ENCODE measurements at regions not wholly inside any gene's neighbourhood (a gene's known extent, or its start where the extent isn't known, plus 50 kb on each side); places are given as distances from the start of the nearest gene placed in this dataset.

DNA sequence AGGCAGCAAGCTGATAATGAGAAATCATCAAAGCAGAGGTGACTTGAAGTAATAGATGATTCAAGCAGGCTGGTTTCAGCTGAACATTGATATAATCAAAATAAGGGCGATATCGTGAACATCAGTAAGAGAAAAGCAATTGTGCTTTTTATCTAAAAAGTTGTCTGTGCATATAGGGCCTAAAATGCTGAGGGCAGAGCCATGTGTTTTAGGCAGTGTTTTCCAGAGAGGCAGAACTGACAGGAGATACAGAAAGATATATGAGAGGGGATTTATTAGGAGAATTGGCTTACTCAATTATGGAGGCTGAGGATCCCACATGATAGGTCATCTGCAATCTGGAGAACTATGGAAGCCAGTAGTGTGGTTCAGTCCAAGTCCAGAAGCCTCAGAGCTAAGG is 136.5 kb upstream of the NPY2R start:
- in situ Hi-C loops (cut with HindIII; ENCODE audit: low pct_ligation_motif_present, low pct_unique_long_range_greater_than_20kb, low sequenced_read_pairs) = no loop called here
- DNase-seq = no peak

DNA sequence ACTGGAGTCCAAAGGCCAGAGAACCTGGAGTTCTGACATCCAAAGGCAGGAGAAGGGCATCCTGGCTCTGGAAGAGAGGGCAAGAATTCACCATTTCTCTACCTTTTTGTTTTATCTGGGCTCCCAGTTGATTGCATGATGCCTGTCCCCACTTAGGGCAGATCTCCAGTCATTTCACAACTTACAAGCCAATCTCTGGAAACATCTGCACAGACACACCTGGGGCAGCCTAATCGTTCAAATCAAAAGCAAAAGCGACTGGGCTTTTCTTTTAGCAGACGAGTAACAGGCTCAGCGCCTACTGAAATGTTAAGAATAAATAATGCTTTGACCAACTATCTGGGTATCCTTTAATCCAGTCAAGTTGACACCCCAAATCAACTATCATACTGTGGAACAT is 136.0 kb upstream of the NPY2R start:
- no peak for DNase-seq
- in situ Hi-C loops (cut with HindIII; ENCODE audit: low pct_ligation_motif_present, low pct_unique_long_range_greater_than_20kb, low sequenced_read_pairs) = no loop called here

DNA sequence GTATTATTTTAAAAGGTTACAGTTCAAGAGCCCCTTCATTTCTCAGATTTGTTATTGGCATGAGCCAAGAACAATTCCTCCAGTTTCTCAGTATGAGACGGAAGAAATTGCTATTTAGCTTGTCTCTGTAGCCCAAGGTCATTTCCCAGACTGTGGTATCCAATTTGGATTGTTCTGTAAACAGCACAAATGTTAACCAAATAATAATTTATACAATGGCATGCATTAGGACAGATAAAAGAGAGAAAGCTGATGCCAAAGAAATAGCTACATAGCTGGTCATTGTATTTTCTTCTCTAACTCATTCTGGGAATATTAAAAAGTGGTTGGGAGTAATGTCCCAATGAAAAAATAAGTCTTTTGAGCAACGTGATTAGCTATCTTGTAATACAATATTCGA is 134.6 kb upstream of the NPY2R start:
- no peak for DNase-seq
- in situ Hi-C loops (cut with HindIII; ENCODE audit: low pct_ligation_motif_present, low pct_unique_long_range_greater_than_20kb, low sequenced_read_pairs) = no loop called here

DNA sequence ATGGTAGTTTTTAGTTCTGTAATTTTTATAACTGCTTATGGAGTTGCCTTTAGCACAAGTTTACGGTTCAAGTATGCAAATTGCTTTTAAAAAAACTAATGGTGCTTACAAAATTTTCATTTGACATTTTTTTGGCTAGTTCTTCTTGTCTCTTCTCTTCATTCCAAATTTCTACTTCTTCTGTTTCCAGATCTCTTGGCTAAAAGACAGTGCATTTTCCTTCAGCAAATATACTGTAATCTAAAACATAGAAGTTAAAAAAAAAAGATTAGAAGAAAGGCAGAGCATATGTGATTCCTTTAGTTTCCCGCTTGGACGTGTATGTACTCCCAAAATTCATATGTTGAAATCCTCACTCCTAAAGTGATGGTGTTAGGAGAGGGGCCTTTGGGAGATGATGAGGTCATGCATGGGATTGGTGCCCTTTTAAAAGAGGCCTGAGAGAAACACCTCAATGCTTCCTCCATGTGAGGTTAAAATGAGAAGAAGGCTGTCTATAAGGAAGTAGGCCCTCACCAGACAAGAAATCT is 132.1 kb upstream of the NPY2R start:
- DNase-seq = no peak
- in situ Hi-C loops (cut with HindIII; ENCODE audit: low pct_ligation_motif_present, low pct_unique_long_range_greater_than_20kb, low sequenced_read_pairs) = no loop called here

DNA sequence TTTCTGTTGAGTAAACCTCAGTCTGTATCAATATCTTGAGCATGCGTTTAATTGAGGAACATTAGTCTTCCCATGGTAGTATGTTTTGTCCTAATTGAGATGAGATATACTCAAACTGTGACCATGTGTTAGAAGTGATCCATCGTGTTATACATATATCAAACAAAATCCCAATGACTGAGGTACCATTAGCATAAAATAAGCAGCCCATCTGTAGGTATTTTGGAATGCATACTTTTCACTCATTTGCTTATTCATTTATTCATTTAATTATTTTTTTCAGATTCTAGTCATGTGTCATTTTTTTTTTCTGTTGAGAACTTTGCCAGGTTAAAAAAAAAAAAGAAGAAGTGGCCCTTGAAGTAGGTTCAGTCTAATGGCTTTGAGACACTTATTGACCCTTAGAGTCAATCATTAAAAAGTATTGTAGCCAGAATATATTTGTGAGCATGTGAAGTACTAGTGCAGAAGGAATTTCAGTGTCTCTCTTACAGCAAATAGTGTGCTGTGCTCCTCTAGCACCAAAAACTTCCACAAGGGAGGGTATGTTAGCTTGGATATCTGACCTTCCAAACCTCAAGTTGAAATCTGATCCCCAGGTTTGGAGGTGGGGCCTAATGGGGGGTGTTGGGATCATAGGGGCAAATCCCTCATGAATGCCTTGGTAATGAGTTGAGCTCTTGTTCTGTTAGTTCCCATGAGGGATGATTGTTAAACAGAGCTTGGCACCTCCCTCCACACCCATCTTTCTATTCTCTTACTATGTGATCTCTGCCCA is 130.8 kb upstream of the NPY2R start:
- in situ Hi-C loops (cut with HindIII; ENCODE audit: low pct_ligation_motif_present, low pct_unique_long_range_greater_than_20kb, low sequenced_read_pairs) = no loop called here
- DNase-seq = no peak

DNA sequence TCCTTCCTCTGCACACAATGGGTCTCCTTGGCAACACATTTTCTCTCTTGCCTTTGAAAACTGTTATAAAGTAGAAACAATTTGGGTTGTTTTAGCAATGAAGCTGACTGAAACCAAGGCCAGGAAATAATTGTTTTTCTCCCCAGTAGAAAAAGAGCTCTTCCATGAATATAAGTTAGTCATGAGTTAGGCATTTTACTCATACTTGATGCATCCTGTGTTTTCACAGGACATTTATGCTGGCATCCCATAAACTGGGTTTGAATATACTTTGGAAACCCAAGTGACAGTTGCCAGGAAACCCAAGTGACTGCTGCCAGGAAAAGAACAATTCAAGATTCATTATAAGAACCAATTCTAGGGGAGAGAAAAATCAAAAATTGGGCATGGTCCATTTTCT is 128.6 kb upstream of the NPY2R start:
- in situ Hi-C loops (cut with HindIII; ENCODE audit: low pct_ligation_motif_present, low pct_unique_long_range_greater_than_20kb, low sequenced_read_pairs) = no loop called here
- no peak for DNase-seq

DNA sequence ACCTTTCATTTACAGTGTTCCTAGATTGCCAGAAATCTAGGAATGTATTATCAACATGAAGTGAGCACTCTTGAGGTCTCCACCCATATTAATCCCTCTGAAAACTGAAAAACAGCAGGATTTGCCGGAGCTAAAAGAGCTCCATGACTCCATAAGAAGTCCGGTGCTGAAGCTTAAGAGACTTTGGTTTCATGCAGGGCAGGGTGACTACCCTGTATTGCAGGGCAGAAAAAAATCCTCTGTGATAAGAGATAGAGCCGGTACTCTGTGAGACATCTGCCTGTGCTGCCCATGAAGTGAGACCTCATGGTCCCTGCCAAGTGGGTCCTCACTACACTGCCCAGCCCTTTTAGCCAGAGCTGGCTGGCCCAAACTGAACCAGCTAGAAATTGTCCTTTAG is 127.2 kb upstream of the NPY2R start:
- in situ Hi-C loops (cut with HindIII; ENCODE audit: low pct_ligation_motif_present, low pct_unique_long_range_greater_than_20kb, low sequenced_read_pairs) = no loop called here
- DNase-seq = no peak

DNA sequence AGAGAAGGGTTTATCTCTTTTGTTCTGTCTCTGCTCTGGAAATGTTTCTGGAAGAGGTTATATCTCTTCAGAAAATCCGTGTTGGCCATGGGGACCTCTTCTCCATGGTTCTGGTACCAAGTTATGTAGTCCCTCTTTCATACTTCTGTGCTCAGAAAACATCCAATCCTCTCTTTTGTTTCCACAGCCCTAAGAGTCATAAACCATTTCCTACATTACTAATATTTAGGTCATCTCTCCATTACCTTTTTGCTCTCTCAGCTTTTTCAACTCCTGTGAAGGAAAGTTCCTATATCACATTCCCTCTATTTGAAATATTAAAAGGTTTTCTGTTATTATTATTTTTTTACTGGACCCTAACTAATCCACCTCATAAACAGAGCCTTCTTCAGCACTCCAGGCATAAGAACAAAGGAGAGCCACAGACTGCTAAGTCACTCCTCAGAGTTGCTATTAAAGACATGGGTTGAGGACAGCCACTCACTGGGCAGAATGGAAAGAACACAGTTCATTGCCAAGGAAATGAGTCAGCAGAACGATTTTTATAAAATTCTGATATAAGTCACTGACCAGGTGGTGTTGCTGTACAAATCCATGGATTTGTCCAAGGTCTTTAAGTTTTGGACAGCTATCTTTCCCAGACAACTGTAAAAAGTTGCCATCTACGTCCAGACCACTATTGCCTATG is 122.4 kb upstream of the NPY2R start:
- no peak for DNase-seq
- in situ Hi-C loops (cut with HindIII; ENCODE audit: low pct_ligation_motif_present, low pct_unique_long_range_greater_than_20kb, low sequenced_read_pairs) = no loop called here

DNA sequence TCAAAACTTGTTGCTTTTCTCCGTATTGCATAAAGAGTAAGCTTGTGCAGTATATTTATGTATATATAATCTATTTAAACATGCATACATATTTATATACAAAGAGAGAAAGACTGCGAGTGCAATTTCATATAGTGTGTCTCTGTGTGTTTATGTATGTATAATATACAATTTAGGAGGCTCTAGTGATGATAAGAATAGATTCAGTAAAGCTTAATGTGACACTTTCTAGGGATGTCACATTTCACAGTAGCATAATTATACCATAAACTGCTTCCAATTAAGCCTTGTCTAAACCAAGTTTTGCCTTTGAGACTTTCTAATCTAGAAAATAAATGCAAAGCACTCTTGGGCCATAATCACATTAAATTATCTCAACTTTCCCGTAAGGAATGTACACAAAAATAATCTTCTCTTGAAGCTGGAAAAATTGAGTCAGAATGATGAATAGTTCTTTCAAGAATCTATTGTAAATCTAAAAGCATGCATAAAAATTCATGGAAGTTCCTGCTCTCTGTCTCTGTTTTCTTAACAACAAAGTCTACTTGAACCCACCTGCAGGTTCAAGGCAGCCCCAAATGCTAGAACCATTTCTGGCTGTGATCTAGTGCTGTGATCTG is 114.1 kb upstream of the NPY2R start:
- DNase-seq = no peak
- in situ Hi-C loops (cut with HindIII; ENCODE audit: low pct_ligation_motif_present, low pct_unique_long_range_greater_than_20kb, low sequenced_read_pairs) = no loop called here

DNA sequence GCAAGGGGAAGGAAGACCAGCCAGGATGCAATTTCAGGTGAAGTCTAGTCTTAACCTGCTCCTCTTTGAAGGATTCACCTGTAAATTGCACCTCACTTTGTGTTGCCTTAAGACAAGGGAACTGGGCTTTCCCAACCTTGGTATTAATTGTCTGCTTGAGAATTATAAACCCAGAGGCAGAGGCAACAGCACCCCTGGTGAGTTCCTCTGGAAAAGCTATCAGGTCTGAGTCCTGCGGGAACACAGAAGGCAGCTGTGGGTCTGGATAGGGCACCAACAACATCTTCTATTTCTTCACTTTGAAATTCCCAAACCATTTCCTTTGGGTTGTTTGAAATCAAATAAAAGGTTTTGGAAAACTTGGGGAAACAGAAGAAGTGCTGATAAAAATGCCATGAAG is 109.2 kb upstream of the NPY2R start:
- no peak for DNase-seq
- in situ Hi-C loops (cut with HindIII; ENCODE audit: low pct_ligation_motif_present, low pct_unique_long_range_greater_than_20kb, low sequenced_read_pairs) = no loop called here

DNA sequence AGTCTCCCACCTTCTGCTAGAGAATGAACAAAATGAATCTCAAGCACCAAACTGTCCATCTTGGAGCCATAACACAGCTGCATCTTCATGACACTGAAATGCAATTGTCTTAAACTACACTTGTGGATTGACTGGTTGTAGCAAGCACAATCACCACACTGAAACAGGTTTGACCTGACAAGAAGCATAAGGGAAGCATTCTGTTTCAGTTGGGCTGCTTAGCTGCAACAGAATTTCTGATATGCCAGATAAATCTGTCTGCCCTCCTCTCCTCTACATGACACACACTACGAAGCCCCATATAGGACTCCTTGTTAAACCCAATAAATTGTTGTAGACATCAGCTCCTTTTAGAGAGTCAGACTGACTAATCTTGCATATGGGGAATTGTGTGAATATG is 101.8 kb upstream of the NPY2R start:
- no peak for DNase-seq
- in situ Hi-C loops (cut with HindIII; ENCODE audit: low pct_ligation_motif_present, low pct_unique_long_range_greater_than_20kb, low sequenced_read_pairs) = no loop called here

DNA sequence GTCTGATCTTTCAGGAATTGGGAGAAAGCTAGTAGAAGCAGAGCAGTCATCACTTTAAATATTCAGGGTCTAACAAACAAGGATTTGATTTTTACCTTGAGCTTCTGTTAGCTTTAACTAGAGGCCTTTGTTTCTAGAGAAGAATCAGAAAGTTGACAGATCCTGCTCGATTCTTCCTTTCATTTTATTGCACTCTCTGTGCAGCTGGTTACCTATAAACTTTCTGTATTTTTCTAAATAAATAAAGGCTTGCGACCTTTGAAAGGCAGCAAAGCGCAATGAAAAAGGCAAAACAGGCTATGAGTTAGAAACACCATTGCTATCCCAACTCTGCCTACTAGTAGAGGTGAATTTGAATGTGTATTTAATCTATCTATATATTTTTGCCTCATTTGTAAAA is 101.4 kb upstream of the NPY2R start:
- in situ Hi-C loops (cut with HindIII; ENCODE audit: low pct_ligation_motif_present, low pct_unique_long_range_greater_than_20kb, low sequenced_read_pairs) = no loop called here
- no peak for DNase-seq

DNA sequence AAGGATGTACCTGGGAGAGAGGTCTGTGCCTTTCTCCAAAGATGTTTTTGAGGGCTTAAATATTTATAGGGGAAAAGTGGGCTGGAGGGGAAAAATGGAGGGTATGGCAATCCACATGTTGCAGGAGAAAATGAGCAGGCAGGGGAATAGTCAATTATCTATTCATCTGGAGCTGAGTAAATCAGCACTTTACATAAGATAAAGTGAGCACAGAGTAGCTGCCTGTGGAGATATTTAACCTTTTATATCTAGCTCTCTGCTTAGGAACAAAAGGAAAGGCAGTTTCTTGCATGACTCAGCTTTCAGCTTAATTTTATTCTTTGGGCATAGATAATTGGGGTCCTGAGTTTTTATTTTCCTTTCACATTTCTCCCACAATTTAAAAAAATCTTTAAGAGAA is 93.6 kb upstream of the NPY2R start:
- DNase-seq = no peak

DNA sequence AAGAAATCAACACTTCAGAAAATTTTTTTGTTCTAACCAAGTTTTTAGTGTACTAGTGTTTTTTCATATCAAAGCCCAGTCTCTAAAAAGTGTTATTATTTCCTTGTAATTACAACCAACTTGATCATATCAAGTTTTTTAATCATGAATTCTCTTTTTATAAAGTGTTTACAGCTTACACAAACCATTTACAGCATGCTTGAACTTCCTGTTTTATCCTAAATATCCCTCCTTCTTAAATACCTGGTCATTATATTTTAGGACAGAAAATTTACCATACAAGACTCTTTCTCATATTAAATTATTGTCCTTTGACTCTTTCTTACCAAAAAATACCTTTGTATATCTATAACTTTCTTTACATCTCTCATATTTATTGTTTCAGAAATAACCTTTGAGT is 89.4 kb upstream of the NPY2R start:
- in situ Hi-C loops (cut with HindIII; ENCODE audit: low pct_ligation_motif_present, low pct_unique_long_range_greater_than_20kb, low sequenced_read_pairs) = no loop called here
- DNase-seq = no peak

More for the DNA sequence above, 93.6 kb upstream of the NPY2R start:
- in situ Hi-C loops (cut with HindIII; ENCODE audit: low pct_ligation_motif_present, low pct_unique_long_range_greater_than_20kb, low sequenced_read_pairs) = no loop called here

DNA sequence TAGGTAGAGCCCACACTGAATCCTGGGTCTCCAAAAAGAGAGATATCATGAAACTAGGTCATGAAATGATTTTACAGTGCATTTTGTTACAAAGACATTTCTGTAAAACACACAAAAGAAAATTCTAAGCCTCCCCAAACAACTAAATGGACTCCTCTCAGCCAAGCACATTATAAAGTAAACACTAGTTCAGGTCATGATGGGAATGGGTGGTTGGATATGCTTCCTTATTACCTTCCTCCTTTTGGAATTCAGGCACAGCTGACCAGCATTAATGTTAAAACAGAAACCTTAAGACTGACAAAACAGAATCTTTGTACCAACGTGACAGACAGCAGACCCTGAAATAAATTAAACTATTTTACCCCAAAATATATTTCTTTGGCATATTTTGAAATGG is 87.9 kb upstream of the NPY2R start:
- no peak for DNase-seq
- in situ Hi-C loops (cut with HindIII; ENCODE audit: low pct_ligation_motif_present, low pct_unique_long_range_greater_than_20kb, low sequenced_read_pairs) = no loop called here

DNA sequence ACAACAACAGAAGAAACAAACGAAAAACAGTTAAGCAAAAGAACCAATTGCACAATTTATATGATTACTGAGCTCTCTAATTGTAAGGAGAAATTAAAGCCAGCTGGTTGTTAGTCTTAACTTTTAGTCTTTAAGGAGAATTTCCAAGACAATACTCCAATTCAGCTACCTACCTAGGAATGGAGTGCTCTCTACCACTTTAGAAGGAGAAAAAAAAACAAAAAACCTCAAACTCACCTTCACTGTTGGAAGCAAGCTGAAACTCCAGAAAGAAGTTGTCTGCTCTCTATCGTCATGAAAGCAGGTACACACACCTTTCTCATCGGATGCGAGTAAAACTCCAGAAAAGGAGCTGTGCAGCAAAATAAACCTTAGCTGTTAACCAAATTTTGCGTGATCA is 86.1 kb upstream of the NPY2R start:
- no peak for DNase-seq
- in situ Hi-C loops (cut with HindIII; ENCODE audit: low pct_ligation_motif_present, low pct_unique_long_range_greater_than_20kb, low sequenced_read_pairs) = no loop called here

DNA sequence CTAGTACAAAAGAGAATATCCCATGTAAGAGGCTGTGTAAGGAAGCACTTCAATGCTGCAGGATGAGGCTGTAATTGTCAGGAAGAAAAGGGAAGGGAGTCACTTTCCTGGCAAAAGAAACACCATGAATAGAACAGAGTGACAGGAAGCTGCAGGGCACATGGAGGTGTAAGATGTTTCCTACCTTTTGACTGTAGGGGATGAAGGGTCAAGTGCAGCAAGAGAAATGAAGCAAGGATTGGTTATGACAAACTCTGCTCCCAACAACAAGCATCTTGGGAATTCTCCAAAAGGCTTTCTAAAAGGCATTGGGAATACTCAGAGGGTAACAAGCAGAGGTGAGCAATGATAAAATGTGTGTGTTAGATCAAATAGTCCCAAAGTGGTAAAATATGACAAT is 74.3 kb upstream of the NPY2R start:
- in situ Hi-C loops (cut with HindIII; ENCODE audit: low pct_ligation_motif_present, low pct_unique_long_range_greater_than_20kb, low sequenced_read_pairs) = no loop called here
- DNase-seq = no peak

DNA sequence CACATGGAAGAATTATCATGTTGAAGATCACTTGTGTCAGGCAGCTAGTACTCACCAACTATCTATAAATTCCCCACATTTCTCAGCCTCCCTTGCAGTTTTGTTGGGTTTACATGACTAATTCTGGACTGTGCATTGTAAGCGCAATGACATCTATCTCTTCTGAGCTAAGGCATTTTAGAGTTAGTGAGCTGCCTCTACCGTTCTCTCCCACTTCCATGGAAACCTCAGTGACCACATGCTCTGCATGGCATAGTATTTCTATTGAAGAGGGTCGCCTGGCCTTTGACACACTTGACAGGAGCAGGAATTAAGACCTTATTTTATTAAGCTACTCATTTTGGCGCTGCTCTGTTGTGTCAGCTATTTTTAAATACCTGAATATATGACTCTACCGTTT is 67.5 kb upstream of the NPY2R start:
- in situ Hi-C loops (cut with HindIII; ENCODE audit: low pct_ligation_motif_present, low pct_unique_long_range_greater_than_20kb, low sequenced_read_pairs) = no loop called here

DNA sequence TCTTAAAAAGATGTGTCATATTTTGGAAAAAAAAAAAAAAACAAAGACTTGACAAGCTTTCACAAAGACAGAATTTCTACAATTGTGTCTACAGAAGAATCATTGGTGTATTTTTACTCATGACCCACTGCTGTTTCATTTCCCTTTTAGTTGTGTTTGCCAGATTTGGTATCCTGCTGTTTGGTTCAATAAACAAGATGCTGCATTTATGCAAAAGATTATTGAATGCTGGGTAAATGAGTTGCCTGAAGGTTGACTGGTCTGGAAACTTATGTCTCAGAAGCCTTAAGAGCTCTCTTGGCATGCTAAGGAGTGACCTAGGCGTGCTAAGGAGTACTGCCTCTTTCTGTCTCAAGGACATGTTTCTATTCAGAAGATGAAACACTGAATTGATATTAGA is 64.9 kb upstream of the NPY2R start:
- in situ Hi-C loops (cut with HindIII; ENCODE audit: low pct_ligation_motif_present, low pct_unique_long_range_greater_than_20kb, low sequenced_read_pairs) = no loop called here

More for the DNA sequence above, 67.5 kb upstream of the NPY2R start:
- DNase-seq = no peak

More for the DNA sequence above, 64.9 kb upstream of the NPY2R start:
- no peak for DNase-seq

Measured in ACHN (cell line).